Activated CD8-positive, alpha-beta T cell treated with anti-CD3 and anti-CD28 coated beads for 36 hours (primary cell): ENCODE measurements at regions not wholly inside any gene's neighbourhood (a gene's known extent, or its start where the extent isn't known, plus 50 kb on each side); places are given as distances from the start of the nearest gene placed in this dataset.

Source experiments
- ATAC-seq: fragments of 200-7000 bp; cut with Tn5 transposase; one replicate; pipeline ENCODE4 v1.10.0; 2021; ENCODE audit warnings: mild to moderate bottlenecking, moderate library complexity
- CTCF ChIA-PET: fragments of 350-600 bp; sonication (Branson Sonifier 250); formaldehyde crosslinking; loops from one replicate; lab custom pipeline; 2021; ENCODE audit warnings: antibody characterized with exemption; lab: Charles Lee
- POLR2A ChIA-PET: fragments of 350-600 bp; sonication (Branson Sonifier 250); formaldehyde crosslinking; loops from one replicate; lab custom pipeline; 2021; ENCODE audit warnings: antibody characterized with exemption; lab: Charles Lee
- DNase-seq: peaks from one replicate; pipeline ENCODE4 v3.0.0-alpha.2; 2020
- H3K27ac Mint-ChIP-seq: one replicate; pipeline ENCODE4 v1.8.0; 2021; ENCODE audit warnings: mild to moderate bottlenecking, mixed read lengths
- H3K27me3 Mint-ChIP-seq: one replicate; pipeline ENCODE4 v1.8.0; 2021; ENCODE audit warnings: mixed read lengths
- H3K36me3 Mint-ChIP-seq: one replicate; pipeline ENCODE4 v1.8.0; 2021; ENCODE audit warnings: low read depth, mixed read lengths
- H3K4me1 Mint-ChIP-seq: one replicate; pipeline ENCODE4 v1.8.0; 2021; ENCODE audit warnings: low read depth, mixed read lengths
- H3K4me3 Mint-ChIP-seq: one replicate; pipeline ENCODE4 v1.8.0; 2021; ENCODE audit warnings: mild to moderate bottlenecking, moderate library complexity, mixed read lengths
- H3K9me3 Mint-ChIP-seq: one replicate; pipeline ENCODE4 v1.8.0; 2021; ENCODE audit warnings: mixed read lengths
- intact Hi-C: fragments of 100-400 bp; cut with micrococcal nuclease; formaldehyde crosslinking; loops from one replicate; pipeline ENCODE4 v1.10.0; 2022
- TF ChIP-seq, protein P1 (sequence below): fragments of 200-600 bp; IDR thresholded peaks from one replicate; pipeline ENCODE4 v1.8.0; 2022; ENCODE audit warnings: antibody characterized with exemption, mild to moderate bottlenecking

DNA sequence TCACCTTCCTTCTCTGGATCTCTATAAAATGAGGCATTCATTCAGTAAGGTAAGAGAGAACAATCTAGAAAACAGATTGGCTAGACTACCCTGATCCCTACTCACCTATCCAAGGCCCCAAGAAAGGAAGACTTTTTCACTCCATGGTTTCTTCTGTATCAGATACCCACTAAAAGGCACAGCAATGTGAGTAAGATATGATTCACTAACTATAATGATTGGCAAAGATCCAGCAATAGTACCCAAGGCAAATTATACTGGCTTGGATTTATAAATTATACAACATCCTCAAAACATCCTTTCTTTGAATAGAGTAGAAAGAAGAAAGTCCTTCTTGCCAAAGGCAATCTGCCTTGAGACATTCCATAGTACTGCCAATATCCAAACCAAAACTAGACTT lies 1432.0 kb upstream of the GOT2 start:
- CTCF ChIA-PET, result no interaction called here
- POLR2A ChIA-PET, result no interaction called here
- no peaks in the 10 kb centered on the region for H3K27me3 Mint-ChIP-seq
- DNase-seq (no peak), ATAC-seq (no peak)
- H3K9me3 Mint-ChIP-seq, result peaks cover 2% of the 10 kb centered on the region
- intact Hi-C loops, result no loop called here
- no peak overlapping the region for H3K27ac Mint-ChIP-seq
- TF ChIP-seq, protein P1, sequence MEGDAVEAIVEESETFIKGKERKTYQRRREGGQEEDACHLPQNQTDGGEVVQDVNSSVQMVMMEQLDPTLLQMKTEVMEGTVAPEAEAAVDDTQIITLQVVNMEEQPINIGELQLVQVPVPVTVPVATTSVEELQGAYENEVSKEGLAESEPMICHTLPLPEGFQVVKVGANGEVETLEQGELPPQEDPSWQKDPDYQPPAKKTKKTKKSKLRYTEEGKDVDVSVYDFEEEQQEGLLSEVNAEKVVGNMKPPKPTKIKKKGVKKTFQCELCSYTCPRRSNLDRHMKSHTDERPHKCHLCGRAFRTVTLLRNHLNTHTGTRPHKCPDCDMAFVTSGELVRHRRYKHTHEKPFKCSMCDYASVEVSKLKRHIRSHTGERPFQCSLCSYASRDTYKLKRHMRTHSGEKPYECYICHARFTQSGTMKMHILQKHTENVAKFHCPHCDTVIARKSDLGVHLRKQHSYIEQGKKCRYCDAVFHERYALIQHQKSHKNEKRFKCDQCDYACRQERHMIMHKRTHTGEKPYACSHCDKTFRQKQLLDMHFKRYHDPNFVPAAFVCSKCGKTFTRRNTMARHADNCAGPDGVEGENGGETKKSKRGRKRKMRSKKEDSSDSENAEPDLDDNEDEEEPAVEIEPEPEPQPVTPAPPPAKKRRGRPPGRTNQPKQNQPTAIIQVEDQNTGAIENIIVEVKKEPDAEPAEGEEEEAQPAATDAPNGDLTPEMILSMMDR, result no peak
- H3K36me3 Mint-ChIP-seq, result no peaks in the 10 kb centered on the region
- no peak overlapping the region for H3K4me3 Mint-ChIP-seq
- H3K4me1 Mint-ChIP-seq, result no peaks in the 10 kb centered on the region

GRCh38 chr16:60151987-60152386 lies 1417.9 kb upstream of the GOT2 start:
- ATAC-seq, result no peak
- ChIA-PET POLR2A (no interaction called here), CTCF (no interaction called here)
- intact Hi-C loops, result no loop called here
- TF ChIP-seq, protein P1, result no peak
- no peak for DNase-seq
- H3K4me3 Mint-ChIP-seq, result no peak overlapping the region
- H3K27ac Mint-ChIP-seq, result no peak overlapping the region
- H3K9me3 Mint-ChIP-seq, result peaks cover 12% of the 10 kb centered on the region
- H3K4me1 Mint-ChIP-seq, result no peaks in the 10 kb centered on the region
- no peaks in the 10 kb centered on the region for H3K36me3 Mint-ChIP-seq
- no peaks in the 10 kb centered on the region for H3K27me3 Mint-ChIP-seq

DNA sequence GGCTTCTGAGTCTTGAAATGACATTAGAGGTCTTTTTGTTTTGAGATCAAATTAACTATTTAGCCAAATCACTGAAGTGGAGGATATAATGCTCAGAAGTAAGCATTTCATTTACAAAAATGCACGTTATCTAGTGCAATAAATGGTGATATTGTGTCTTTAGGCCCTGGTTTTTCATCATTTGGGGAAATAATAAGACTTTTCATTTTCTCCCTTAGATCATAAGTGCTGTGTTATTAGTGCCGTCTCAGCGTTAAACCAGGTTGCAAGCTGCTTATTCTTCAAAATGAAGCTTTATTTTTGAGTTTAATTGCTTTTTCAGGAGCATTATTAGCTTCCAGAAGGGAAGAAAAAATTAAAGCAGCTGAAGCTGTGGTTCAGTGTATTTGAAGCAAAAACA lies 1416.8 kb upstream of the GOT2 start:
- no peaks in the 10 kb centered on the region for H3K27me3 Mint-ChIP-seq
- DNase-seq (no peak), ATAC-seq (no peak)
- H3K36me3 Mint-ChIP-seq, result no peaks in the 10 kb centered on the region
- H3K4me3 Mint-ChIP-seq, result no peak overlapping the region
- H3K4me1 Mint-ChIP-seq, result no peaks in the 10 kb centered on the region
- TF ChIP-seq, protein P1, result no peak
- POLR2A ChIA-PET, result no interaction called here
- intact Hi-C loops, result no loop called here
- CTCF ChIA-PET, result no interaction called here
- H3K9me3 Mint-ChIP-seq, result peaks cover 12% of the 10 kb centered on the region
- H3K27ac Mint-ChIP-seq, result no peak overlapping the region

DNA sequence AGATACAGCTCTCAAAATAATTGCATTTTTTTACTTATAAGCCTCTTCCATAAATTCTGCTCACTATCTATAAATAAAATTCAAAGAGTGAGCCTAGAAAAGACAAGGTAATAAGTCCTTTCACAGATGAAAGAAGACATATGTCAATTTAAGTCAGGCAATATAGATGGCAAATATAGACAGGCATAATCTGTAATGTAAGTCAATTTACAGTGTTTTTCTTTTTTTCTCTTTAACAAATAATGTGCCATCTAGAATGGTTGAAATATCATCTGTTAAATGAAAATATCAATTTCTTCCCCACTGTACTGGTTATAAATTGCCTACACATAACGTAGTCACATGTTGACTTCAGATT lies 1409.2 kb upstream of the GOT2 start:
- no peak for ATAC-seq
- ChIA-PET POLR2A (no interaction called here), CTCF (no interaction called here)
- TF ChIP-seq, protein P1, result no peak
- intact Hi-C loops, result no loop called here
- no peaks in the 10 kb centered on the region for H3K4me1 Mint-ChIP-seq
- H3K27ac Mint-ChIP-seq, result no peak overlapping the region
- H3K27me3 Mint-ChIP-seq, result no peaks in the 10 kb centered on the region
- H3K4me3 Mint-ChIP-seq, result no peak overlapping the region
- no peak for DNase-seq
- H3K36me3 Mint-ChIP-seq, result no peaks in the 10 kb centered on the region
- peaks cover 9% of the 10 kb centered on the region for H3K9me3 Mint-ChIP-seq

DNA sequence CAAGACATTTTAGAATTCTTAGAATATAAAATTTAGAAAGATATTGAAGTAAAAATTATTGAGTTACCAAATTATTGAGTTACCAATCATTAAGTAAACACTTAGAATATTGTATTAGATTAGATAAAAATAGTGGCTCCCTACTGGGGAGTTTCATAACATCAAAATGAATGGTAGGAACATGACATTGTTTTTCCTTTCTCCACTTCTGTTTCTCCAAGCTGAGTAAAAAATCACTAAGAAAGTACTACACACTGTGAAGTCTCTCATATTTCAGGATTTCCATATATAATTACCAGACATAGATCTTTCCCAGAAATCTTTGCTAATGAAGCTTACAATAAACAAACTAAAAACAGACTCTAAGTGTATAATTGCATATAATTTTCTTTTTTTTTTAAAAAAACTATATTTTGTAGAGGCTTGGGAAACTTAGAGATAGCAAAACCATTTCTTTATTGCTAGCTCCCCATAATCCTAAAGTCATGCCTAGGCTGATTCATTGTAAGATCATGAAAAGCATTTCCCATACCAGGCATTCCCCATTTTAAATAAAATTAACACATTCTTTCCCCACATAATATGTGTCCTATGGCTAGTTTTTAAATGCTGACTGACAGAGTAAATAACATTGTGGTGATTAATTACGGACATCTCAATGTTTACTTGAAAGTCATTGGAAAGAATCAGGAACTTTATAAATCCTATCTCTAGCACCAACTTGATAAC lies 1408.7 kb upstream of the GOT2 start:
- H3K4me3 Mint-ChIP-seq, result no peak overlapping the region
- no peaks in the 10 kb centered on the region for H3K4me1 Mint-ChIP-seq
- H3K27ac Mint-ChIP-seq, result no peak overlapping the region
- TF ChIP-seq, protein P1, result no peak
- intact Hi-C loops, result no loop called here
- no peak for DNase-seq
- no peaks in the 10 kb centered on the region for H3K27me3 Mint-ChIP-seq
- H3K9me3 Mint-ChIP-seq, result peaks cover 12% of the 10 kb centered on the region
- no peak for ATAC-seq
- ChIA-PET POLR2A (no interaction called here), CTCF (no interaction called here)
- H3K36me3 Mint-ChIP-seq, result no peaks in the 10 kb centered on the region
